Testis (tissue), 2 donors: ENCODE measurements at regions not wholly inside any gene's neighbourhood (a gene's known extent, or its start where the extent isn't known, plus 50 kb on each side); places are given as distances from the start of the nearest gene placed in this dataset.

Experiments
- DNase-seq: peaks from one replicate; pipeline ENCODE4 v3.0.0-alpha.2; 2019
- H3K27ac ChIP-seq, 2 donors: fragments of 200-600 bp; sonication (generic); one replicate each; pipeline ENCODE4 v1.5.1; 2019
- H3K27me3 ChIP-seq: fragments of 200-600 bp; sonication (generic); one replicate; pipeline ENCODE4 v1.5.1; 2019
- H3K36me3 ChIP-seq: fragments of 200-600 bp; sonication (generic); one replicate; pipeline ENCODE4 v1.5.1; 2017; ENCODE audit warnings: low read depth; ENCODE audit errors: missing control alignments
- H3K4me1 ChIP-seq: fragments of 200-600 bp; sonication (generic); one replicate; pipeline ENCODE4 v1.5.1; 2019
- H3K4me3 ChIP-seq, 2 donors: fragments of 200-600 bp; sonication (generic); one replicate each; pipeline ENCODE4 v1.5.1; 2017 to 2019
- H3K9me3 ChIP-seq: fragments of 200-600 bp; sonication (generic); one replicate; pipeline ENCODE4 v1.5.1; 2017
- POLR2A ChIP-seq: fragments of 450-650 bp; IDR thresholded peaks from one replicate; pipeline ENCODE4 v1.6.1; 2017; ENCODE audit warnings: antibody characterized with exemption, mild to moderate bottlenecking, moderate library complexity
- WGBS, 2 donors: methylation state at CpG; one replicate each; pipeline ENCODE4 v1.1.5; 2018; 5-methylcytosine and 5-hydroxymethylcytosine counted together
- intact Hi-C: fragments of 100-400 bp; cut with DNase I; formaldehyde crosslinking; loops from one replicate; pipeline ENCODE4 v1.15.1; 2023; ENCODE audit warnings: low total_unique reads
- TF ChIP-seq, protein P1 (sequence below), 3 experiments: fragments of 450-650 bp in 2 of 3; fragments of 200-600 bp in 1 of 3; sonication (generic) in 1 of 3; IDR thresholded peaks; one replicate each; pipeline ENCODE4 v1.5.1; 2016 to 2019; ENCODE audit warnings: antibody characterized with exemption in 3 of 3, mild to moderate bottlenecking in 2 of 3, moderate library complexity in 1 of 3

DNA sequence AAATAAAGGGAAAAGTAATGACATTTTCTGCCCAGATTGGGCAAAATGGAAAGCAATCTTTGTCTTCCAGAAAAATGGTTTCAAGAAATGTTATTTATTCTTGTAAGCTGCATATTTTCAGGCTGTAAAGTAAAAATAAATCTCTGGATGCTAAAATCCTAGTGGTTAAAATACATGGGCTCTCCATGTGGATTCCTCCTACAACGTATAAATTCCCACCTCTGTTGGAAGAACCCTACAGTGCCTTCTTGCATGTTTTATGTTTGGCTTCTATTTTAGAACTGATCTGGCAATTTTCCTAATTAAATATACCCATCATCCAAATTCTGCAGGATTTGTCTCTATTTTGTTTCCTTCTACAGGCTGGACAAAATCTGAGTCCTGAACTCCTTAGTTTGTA is 528.9 kb downstream of the COL12A1 start:
- Histone ChIP-seq H3K4me1 (no peaks in the 10 kb centered on the region), H3K9me3 (no peaks in the 10 kb centered on the region), H3K4me3 (no peak overlapping the region), H3K36me3 (no peaks in the 10 kb centered on the region), H3K27ac (no peak overlapping the region), H3K27me3 (no peaks in the 10 kb centered on the region)
- no peak for DNase-seq
- WGBS, 2 donors, result 58 to 70% methylated on average over 1 of the region's 1 CpG
- intact Hi-C loops, result no loop called here
- TF ChIP-seq, protein P1, sequence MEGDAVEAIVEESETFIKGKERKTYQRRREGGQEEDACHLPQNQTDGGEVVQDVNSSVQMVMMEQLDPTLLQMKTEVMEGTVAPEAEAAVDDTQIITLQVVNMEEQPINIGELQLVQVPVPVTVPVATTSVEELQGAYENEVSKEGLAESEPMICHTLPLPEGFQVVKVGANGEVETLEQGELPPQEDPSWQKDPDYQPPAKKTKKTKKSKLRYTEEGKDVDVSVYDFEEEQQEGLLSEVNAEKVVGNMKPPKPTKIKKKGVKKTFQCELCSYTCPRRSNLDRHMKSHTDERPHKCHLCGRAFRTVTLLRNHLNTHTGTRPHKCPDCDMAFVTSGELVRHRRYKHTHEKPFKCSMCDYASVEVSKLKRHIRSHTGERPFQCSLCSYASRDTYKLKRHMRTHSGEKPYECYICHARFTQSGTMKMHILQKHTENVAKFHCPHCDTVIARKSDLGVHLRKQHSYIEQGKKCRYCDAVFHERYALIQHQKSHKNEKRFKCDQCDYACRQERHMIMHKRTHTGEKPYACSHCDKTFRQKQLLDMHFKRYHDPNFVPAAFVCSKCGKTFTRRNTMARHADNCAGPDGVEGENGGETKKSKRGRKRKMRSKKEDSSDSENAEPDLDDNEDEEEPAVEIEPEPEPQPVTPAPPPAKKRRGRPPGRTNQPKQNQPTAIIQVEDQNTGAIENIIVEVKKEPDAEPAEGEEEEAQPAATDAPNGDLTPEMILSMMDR (IDR thresholded peaks at IDR 0.05), result no peak
- no peak for TF ChIP-seq POLR2A

DNA sequence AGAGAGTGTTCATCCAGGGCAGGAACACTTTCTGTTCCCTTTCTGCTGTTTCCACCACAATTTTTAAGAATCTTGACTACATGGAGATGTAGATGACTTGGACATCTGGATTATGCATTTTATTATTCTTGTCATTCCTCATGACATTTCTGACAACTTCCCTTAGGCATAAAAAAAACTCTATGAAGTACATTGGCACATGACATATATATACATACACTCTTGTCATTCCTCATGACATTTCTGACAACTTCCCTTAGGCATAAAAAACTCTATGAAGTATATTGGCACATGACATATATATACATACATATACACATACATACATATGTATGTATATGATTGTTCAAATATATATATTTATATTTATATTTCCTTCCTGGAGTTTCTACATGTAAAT is 531.5 kb downstream of the COL12A1 start:
- H3K27me3 ChIP-seq, result no peaks in the 10 kb centered on the region
- no peak overlapping the region for H3K4me3 ChIP-seq
- TF ChIP-seq, protein P1 (IDR thresholded peaks at IDR 0.05), result no peak
- TF ChIP-seq POLR2A, result no peak
- intact Hi-C loops, result no loop called here
- no peak for DNase-seq
- H3K36me3 ChIP-seq, result no peaks in the 10 kb centered on the region
- no peaks in the 10 kb centered on the region for H3K4me1 ChIP-seq
- no peaks in the 10 kb centered on the region for H3K9me3 ChIP-seq
- no peak overlapping the region for H3K27ac ChIP-seq

DNA sequence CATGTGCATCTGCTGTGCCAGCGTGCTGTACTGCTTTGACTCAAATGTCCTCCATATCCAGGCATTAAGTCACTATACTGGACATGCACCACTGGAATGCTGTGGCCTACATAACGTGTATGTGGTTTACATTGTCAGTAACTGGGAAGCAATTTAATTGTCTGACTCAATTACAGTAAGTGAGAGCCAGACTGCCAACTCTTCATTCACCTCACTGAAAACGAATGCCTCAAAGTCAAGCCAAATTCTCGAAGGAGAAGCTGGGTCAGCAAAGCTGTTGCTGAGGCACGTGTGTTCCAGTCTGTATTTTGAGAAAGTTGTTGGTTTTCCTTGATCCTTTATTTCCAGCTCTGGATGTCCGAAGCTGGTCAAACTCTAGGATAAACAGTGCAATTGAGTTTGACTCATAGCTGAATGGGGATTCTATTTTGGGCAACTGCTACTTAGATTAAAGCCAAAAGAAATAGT is 534.3 kb downstream of the COL12A1 start:
- WGBS, 2 donors, result 59 to 65% methylated on average over 6 of the region's 6 CpGs
- no peaks in the 10 kb centered on the region for H3K36me3 ChIP-seq
- H3K4me1 ChIP-seq, result no peaks in the 10 kb centered on the region
- no peaks in the 10 kb centered on the region for H3K27me3 ChIP-seq
- H3K9me3 ChIP-seq, result no peaks in the 10 kb centered on the region
- intact Hi-C loops, result no loop called here
- H3K4me3 ChIP-seq, result no peak overlapping the region
- no peak overlapping the region for H3K27ac ChIP-seq
- no peak for DNase-seq
- no peak for TF ChIP-seq POLR2A
- TF ChIP-seq, protein P1 (IDR thresholded peaks at IDR 0.05), result no peak

DNA sequence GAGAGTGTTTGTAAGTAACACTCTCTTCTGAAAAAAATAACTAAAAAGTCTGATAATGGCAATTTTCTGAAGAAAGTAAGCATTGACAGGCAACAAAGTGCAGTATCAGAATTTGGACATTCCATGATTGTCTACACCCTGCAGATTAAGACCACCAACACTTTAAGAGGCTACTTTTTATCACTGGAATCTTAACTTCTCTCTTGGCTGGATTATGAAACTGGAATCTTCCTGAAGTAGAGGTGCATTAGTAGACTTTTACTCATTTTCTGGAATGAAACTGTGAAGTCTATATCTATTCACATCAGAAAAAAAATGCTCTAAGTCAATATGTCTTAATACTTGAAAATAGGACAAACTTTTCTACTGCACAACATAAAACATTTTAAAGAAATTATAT is 547.5 kb downstream of the COL12A1 start:
- Histone ChIP-seq H3K27ac (no peak overlapping the region), H3K36me3 (no peaks in the 10 kb centered on the region), H3K27me3 (no peaks in the 10 kb centered on the region), H3K4me3 (no peak overlapping the region), H3K4me1 (no peaks in the 10 kb centered on the region), H3K9me3 (no peaks in the 10 kb centered on the region)
- intact Hi-C loops, result no loop called here
- no peak for TF ChIP-seq POLR2A
- TF ChIP-seq, protein P1 (IDR thresholded peaks at IDR 0.05), result no peak
- no peak for DNase-seq

DNA sequence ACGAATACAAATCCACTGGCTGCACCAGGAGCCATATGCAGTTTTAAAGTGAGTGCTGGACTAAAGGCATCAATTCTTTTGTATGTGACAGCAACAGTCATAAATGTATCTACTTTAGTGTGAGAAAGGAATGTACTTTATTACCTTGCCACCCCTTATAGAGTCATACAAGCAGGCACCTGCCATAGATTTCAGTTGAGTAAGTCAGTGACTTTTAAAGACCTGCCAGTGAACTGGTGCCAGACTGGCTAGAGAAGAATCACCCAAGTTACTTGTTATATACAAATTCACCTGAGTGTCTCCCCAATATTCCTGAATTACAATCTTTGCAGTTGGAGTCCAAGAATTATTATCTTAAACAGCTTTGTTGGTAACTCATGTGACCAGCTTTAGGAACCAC is 547.9 kb downstream of the COL12A1 start:
- Histone ChIP-seq H3K27me3 (no peaks in the 10 kb centered on the region), H3K4me3 (no peak overlapping the region), H3K36me3 (no peaks in the 10 kb centered on the region), H3K27ac (no peak overlapping the region), H3K4me1 (no peaks in the 10 kb centered on the region), H3K9me3 (no peaks in the 10 kb centered on the region)
- TF ChIP-seq, protein P1 (IDR thresholded peaks at IDR 0.05), result no peak
- TF ChIP-seq POLR2A, result no peak
- intact Hi-C loops, result no loop called here
- WGBS, 2 donors, result 84 to 91% methylated on average over 1 of the region's 1 CpG
- no peak for DNase-seq
